CD4-positive, CD25-positive, alpha-beta regulatory T cell (primary cell): ENCODE measurements at regions not wholly inside any gene's neighbourhood (a gene's known extent, or its start where the extent isn't known, plus 50 kb on each side); places are given as distances from the start of the nearest gene placed in this dataset.

ENCODE experiments used
- ATAC-seq, 2 donors: fragments of 150-1000 bp; cut with Tn5 transposase; one replicate each; pipeline ENCODE4 v1.10.0; 2021; ENCODE audit warnings: low read depth in 2 of 2, moderate number of reproducible peaks in 2 of 2, moderate library complexity in 1 of 2
- DNase-seq, 3 donors: peaks; one replicate each; pipeline versions ENCODE4 v3.0.0 to v3.0.0-alpha.2; 2012 to 2022; ENCODE audit warnings: mixed read lengths in 1 of 3
- H3K27ac ChIP-seq: one replicate; pipeline ENCODE4 v1.7.0; 2013; ENCODE audit warnings: mild to moderate bottlenecking, low read length; ENCODE audit not compliant: insufficient read depth, poor library complexity, severe bottlenecking
- H3K27me3 ChIP-seq: one replicate; pipeline ENCODE4 v1.7.0; 2013; ENCODE audit warnings: low read length; ENCODE audit not compliant: control insufficient read depth, insufficient read depth
- H3K36me3 ChIP-seq: one replicate; pipeline ENCODE4 v1.7.0; 2013; ENCODE audit warnings: mild to moderate bottlenecking, low read length, moderate library complexity; ENCODE audit not compliant: control insufficient read depth, insufficient read depth
- H3K4me1 ChIP-seq: 2 replicates; pipeline ENCODE4 v1.7.0; 2013; ENCODE audit warnings: mild to moderate bottlenecking, low read length; ENCODE audit not compliant: insufficient read depth, control insufficient read depth, poor library complexity, severe bottlenecking
- H3K4me3 ChIP-seq: one replicate; pipeline ENCODE4 v1.7.0; 2013; ENCODE audit warnings: low read depth, mild to moderate bottlenecking, low read length, moderate library complexity
- H3K9me3 ChIP-seq, 2 experiments: 1 replicate in 1 of 2; 2 replicates in 1 of 2; pipeline ENCODE4 v1.7.0; 2013; ENCODE audit warnings: low read length in 2 of 2, mild to moderate bottlenecking in 1 of 2, moderate library complexity in 1 of 2; ENCODE audit not compliant: control insufficient read depth in 2 of 2
- H3K27ac Mint-ChIP-seq, 3 donors: one replicate each; pipeline ENCODE4 v1.8.0; 2020 to 2022; ENCODE audit warnings: mild to moderate bottlenecking in 3 of 3, mixed read lengths in 3 of 3, moderate library complexity in 2 of 3
- H3K27me3 Mint-ChIP-seq: one replicate; pipeline ENCODE4 v1.8.0; 2022; ENCODE audit warnings: mild to moderate bottlenecking, mixed read lengths
- H3K36me3 Mint-ChIP-seq: one replicate; pipeline ENCODE4 v1.8.0; 2020; ENCODE audit warnings: mixed read lengths
- H3K4me1 Mint-ChIP-seq, 4 donors: one replicate each; pipeline ENCODE4 v1.8.0; 2020 to 2022; ENCODE audit warnings: mixed read lengths in 4 of 4, mild to moderate bottlenecking in 1 of 4
- H3K4me3 Mint-ChIP-seq, 4 donors: one replicate each; pipeline ENCODE4 v1.8.0; 2020 to 2022; ENCODE audit warnings: mild to moderate bottlenecking in 4 of 4, mixed read lengths in 4 of 4, moderate library complexity in 3 of 4
- H3K9me3 Mint-ChIP-seq, 7 donors: one replicate each; pipeline ENCODE4 v1.8.0; 2020 to 2022; ENCODE audit warnings: mixed read lengths in 7 of 7, mild to moderate bottlenecking in 3 of 7, moderate library complexity in 2 of 7

DNA sequence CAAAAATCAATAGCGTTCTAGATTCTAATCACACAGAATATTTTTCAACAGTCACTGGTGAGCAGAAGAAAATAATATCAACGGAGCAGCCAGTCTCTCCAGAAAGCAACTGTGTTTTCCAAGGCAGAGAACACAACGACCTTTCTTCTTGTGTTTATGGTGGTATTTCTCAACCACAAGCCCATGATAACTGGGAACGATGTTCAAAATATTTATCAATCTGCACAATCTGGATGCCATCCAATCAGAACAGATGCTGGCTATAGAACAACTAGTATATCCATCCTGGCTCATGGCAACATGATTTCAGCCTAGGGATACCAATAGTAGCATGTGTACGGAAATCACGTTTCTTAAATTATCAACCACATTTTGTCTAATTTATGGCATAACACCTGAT, 162.7 kb upstream of the RUNX1 start:
- ATAC-seq (no peak), DNase-seq (no peak)
- no peak overlapping the region for H3K27ac ChIP-seq
- H3K27me3 ChIP-seq: peaks cover 9% of the 10 kb centered on the region
- H3K4me3 ChIP-seq: no peak overlapping the region
- Mint-ChIP-seq H3K27ac (no peak overlapping the region), H3K9me3 (peaks cover 0 to 17% (median 4%) of the 10 kb centered on the region in 7 donors), H3K4me1 (peaks cover 0 to under 1% (median 0%) of the 10 kb centered on the region in 4 donors), H3K36me3 (no peaks in the 10 kb centered on the region), H3K27me3 (peaks cover 16% of the 10 kb centered on the region), H3K4me3 (no peak overlapping the region)
- peaks cover 10 to 12% of the 10 kb centered on the region in 2 experiments for H3K9me3 ChIP-seq
- H3K4me1 ChIP-seq: no peaks in the 10 kb centered on the region
- H3K36me3 ChIP-seq: no peaks in the 10 kb centered on the region

DNA sequence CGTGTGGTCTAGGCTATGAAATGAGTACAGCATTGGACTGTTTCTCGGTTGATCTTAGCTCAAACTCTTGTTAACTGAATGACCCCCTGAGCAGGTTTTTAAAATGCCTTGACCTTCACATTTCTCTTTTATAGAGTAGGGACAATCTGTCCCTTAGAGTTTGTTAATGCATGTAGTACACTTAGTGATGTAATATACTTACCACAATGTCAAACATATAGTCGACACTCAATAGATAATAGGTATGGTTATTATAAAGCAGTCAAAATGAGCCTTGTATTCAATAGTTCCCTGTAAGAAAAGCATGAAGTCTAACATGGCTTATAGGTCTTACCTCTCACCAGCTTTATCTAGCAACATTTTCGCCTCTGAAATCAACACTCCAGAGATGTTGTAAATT, 161.0 kb upstream of the RUNX1 start:
- Mint-ChIP-seq H3K9me3 (peaks cover 0 to 17% (median 4%) of the 10 kb centered on the region in 7 donors), H3K27ac (no peak overlapping the region), H3K4me3 (no peak overlapping the region), H3K27me3 (peaks cover 18% of the 10 kb centered on the region), H3K4me1 (peaks cover 0 to 15% (median 10%) of the 10 kb centered on the region in 4 donors), H3K36me3 (no peaks in the 10 kb centered on the region)
- peaks cover 12% of the 10 kb centered on the region for H3K4me1 ChIP-seq
- H3K4me3 ChIP-seq: no peak overlapping the region
- no peak overlapping the region for H3K27ac ChIP-seq
- peaks cover 10 to 12% of the 10 kb centered on the region in 2 experiments for H3K9me3 ChIP-seq
- DNase-seq (no peak), ATAC-seq (no peak)
- peaks cover 9% of the 10 kb centered on the region for H3K27me3 ChIP-seq
- H3K36me3 ChIP-seq: no peaks in the 10 kb centered on the region

DNA sequence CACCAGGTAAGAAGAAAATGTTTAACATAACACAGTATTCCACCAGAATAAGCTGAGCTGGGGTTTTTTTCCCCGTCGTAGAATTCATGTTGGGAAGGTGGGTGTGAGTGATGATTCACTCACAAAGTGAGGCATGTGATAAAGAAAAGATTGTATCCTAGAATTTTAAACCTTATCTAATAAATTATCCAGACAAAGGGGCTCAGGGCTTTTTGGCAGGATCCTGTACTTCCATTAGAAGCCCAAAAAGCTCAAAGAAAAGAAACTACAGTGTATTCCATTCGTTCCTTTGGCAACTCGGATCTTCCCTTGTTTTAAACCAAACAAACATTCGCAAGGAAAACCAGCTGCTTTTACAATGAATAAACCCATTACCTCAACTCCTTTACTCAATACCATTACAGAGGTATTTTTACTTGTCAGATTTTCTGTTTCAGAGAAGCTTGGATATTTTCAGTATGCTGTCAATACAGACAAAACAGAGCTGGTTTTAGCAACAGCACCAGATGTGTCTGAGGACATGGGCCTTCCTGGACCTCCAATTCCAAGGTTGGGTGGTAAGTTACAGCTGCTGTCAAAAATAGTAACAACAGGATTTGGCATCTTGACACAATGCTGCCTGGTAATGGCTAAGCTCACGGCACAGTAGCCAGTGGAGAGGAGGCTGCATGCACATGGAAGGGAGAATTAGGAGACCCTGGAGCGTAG, 159.9 kb upstream of the RUNX1 start:
- DNase-seq (no peak), ATAC-seq (no peak)
- Mint-ChIP-seq H3K36me3 (no peaks in the 10 kb centered on the region), H3K27me3 (peaks cover 18% of the 10 kb centered on the region), H3K4me1 (peaks cover 0 to 21% (median 16%) of the 10 kb centered on the region in 4 donors), H3K9me3 (peaks cover 0 to 17% (median 4%) of the 10 kb centered on the region in 7 donors), H3K27ac (no peak overlapping the region), H3K4me3 (no peak overlapping the region)
- Histone ChIP-seq H3K36me3 (no peaks in the 10 kb centered on the region), H3K27ac (no peak overlapping the region), H3K27me3 (peaks cover 11% of the 10 kb centered on the region), H3K4me3 (no peak overlapping the region), H3K9me3 (peaks cover 10 to 12% of the 10 kb centered on the region in 2 experiments), H3K4me1 (peaks cover 12% of the 10 kb centered on the region)

DNA sequence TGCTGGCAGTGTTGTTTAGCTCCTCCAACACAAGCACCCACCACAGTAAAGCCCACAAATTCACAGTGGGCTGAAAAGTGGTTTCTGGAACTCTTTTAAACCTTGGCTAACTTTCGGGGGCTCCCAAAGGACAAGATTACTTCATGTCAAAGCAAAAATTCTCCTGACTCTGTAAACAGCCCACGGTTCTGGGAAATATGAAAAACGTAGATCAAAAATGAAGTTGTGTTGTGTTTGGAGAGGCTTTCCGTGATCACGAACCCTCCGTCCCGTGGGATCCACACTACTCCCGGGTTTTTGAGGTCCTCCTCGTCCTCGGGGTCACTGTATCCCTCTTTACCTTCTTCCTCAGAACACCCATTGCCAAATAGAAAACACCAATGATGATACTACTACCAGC, 159.0 kb upstream of the RUNX1 start:
- Mint-ChIP-seq H3K4me3 (no peak overlapping the region), H3K27me3 (peaks cover 15% of the 10 kb centered on the region), H3K36me3 (no peaks in the 10 kb centered on the region), H3K4me1 (peaks cover 0 to 21% (median 16%) of the 10 kb centered on the region in 4 donors), H3K27ac (no peak overlapping the region), H3K9me3 (peaks cover 0 to 17% (median 3%) of the 10 kb centered on the region in 7 donors)
- DNase-seq: no peak
- Histone ChIP-seq H3K4me1 (peaks cover 12% of the 10 kb centered on the region), H3K9me3 (peaks cover 10 to 12% of the 10 kb centered on the region in 2 experiments), H3K27me3 (peaks cover 12% of the 10 kb centered on the region), H3K27ac (no peak overlapping the region), H3K4me3 (no peak overlapping the region), H3K36me3 (no peaks in the 10 kb centered on the region)
- no peak for ATAC-seq

DNA sequence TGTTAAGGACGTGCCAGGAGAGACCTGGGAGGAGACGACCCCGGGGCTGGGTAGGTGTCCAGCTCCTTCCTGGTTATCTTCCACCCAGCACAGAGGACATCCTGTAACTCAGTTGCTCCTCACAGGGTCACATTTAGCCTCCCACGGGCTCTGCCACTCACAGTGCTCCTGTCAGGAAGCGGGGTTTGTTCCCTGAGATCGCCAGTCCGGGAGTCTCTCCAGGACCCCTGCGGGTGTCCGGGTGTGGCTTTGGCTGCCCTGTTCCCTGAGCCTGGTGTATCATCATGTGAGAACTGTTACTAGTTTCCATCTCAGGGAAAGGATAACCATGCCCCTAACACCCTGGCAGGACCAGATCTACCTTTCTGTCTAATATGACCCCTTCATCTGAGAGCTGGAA, 158.2 kb upstream of the RUNX1 start:
- Histone ChIP-seq H3K27ac (no peak overlapping the region), H3K9me3 (peaks cover 10 to 12% of the 10 kb centered on the region in 2 experiments), H3K36me3 (no peaks in the 10 kb centered on the region), H3K4me3 (no peak overlapping the region), H3K4me1 (peaks cover 12% of the 10 kb centered on the region), H3K27me3 (peaks cover 12% of the 10 kb centered on the region)
- Mint-ChIP-seq H3K9me3 (peaks cover 0 to 17% (median 3%) of the 10 kb centered on the region in 7 donors), H3K36me3 (no peaks in the 10 kb centered on the region), H3K27me3 (peaks cover 15% of the 10 kb centered on the region), H3K4me1 (peaks cover 0 to 21% (median 16%) of the 10 kb centered on the region in 4 donors), H3K27ac (no peak overlapping the region), H3K4me3 (no peak overlapping the region)
- DNase-seq (no peak), ATAC-seq (no peak)

DNA sequence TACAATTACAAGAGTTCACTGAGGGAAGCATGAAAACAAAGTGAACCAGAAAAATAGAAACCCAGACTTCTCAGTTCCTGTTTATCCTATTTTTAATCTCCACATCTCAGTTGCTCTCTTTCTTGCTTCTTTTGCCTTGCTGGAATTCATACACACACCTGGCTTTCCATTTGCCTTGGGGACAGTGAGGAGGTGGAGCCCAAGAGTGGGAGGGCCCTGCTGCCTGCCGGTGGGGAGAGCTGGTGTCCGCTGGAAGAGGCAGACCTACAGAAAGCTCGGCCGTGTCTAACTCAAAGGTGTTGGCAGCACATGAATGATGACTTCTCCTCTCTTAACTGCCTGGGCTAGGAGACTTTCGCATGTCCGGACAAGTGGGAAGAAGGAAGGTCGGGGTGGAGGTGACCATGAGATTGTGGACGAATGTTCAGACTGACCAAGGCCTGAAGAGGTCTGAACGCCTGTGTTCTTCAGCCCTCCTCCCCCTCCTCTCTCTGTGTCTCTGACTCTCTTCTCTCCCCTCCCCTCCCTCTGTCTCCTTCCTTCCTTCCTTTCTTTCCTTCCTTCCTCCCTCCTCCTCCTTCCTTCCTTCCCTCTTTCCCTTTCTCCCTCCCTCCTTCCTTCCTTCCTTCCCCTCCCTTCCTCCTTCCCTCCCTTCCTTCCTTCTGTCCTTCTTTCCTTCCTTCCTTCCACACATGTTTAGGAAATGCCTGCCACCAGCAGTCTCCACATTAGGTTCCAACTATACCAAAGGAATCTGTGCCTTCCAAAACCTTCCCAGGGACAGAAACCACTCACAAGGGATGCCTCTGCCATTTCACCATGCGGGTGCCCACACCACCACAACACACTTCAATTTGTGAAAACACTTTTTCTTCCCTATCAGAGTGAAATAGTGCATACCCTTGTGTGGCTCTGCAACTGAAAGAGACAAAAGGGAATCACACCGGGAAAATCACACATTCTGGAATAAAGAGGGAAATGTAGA, 157.3 kb upstream of the RUNX1 start:
- Mint-ChIP-seq H3K4me3 (peak overlapping the region in 2 of 4 donors; percentile 11 to 23), H3K27me3 (peaks cover 12% of the 10 kb centered on the region), H3K36me3 (no peaks in the 10 kb centered on the region), H3K27ac (peak overlapping the region; percentile 55 to 95 (median 88)), H3K9me3 (peaks cover 0 to 17% (median 3%) of the 10 kb centered on the region in 7 donors), H3K4me1 (peaks cover 0 to 21% (median 16%) of the 10 kb centered on the region in 4 donors)
- H3K27ac ChIP-seq: no peak overlapping the region
- peak overlapping the region; percentile 11 for H3K4me3 ChIP-seq
- DNase-seq: no peak
- ATAC-seq: no peak
- H3K27me3 ChIP-seq: peaks cover 12% of the 10 kb centered on the region
- H3K4me1 ChIP-seq: peaks cover 12% of the 10 kb centered on the region
- no peaks in the 10 kb centered on the region for H3K36me3 ChIP-seq
- peaks cover 10 to 12% of the 10 kb centered on the region in 2 experiments for H3K9me3 ChIP-seq

DNA sequence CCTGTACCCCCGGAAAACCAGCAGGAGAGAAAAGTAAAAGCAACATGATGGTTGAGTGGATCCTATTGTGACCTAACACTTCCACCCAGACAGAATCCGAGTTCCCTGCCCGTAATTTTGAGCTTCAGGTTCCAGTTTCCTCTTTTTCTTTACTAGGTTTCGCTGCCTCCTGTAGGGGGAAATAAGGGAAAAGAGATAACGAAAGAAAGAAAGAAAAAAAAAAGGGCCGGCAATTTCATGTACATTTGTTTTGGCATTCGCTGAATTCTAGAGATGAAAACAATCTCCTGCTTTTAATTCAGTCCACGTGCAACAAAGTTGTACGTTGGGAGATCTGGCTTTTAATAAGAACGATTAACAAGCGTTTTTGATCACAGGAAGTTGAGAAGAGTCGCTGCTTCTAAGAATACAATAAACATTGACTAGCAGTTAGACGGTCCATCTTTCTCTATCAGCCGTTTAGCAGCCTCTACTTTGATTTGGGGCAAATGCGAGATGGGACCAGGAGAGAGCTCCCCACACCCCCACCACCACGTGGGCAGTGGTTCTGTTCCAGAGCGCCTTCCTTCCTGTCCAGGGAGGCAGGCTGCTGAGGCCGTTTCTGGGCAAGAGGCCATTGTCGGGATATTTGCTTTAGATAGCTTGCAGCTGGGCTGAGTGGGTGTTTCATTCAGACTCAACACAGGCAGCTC, 155.9 kb upstream of the RUNX1 start:
- Histone ChIP-seq H3K9me3 (peaks cover 6% of the 10 kb centered on the region in 2 experiments), H3K27me3 (peaks cover 8% of the 10 kb centered on the region), H3K4me1 (peaks cover 12% of the 10 kb centered on the region), H3K36me3 (no peaks in the 10 kb centered on the region), H3K27ac (no peak overlapping the region), H3K4me3 (peak overlapping the region; percentile 87)
- Mint-ChIP-seq H3K4me1 (peaks cover 0 to 21% (median 16%) of the 10 kb centered on the region in 4 donors), H3K36me3 (no peaks in the 10 kb centered on the region), H3K27ac (peak overlapping the region; percentile 11 to 75 (median 56)), H3K27me3 (peaks cover 14% of the 10 kb centered on the region), H3K4me3 (peak overlapping the region in 3 of 4 donors; percentile 68 to 87 (median 81)), H3K9me3 (peaks cover 0 to 8% (median 2%) of the 10 kb centered on the region in 7 donors)
- DNase-seq (peak in 2 of 3 donors; percentile 21 to 47), ATAC-seq (peak; percentile 34 to 53)
